Tongue (tissue), 1 donor: ENCODE measurements at regions not wholly inside any gene's neighbourhood (a gene's known extent, or its start where the extent isn't known, plus 50 kb on each side); places are given as distances from the start of the nearest gene placed in this dataset.

Experiments used
- DNase-seq: peaks from one replicate; pipeline ENCODE4 v3.0.0-alpha.2; 2015

DNA sequence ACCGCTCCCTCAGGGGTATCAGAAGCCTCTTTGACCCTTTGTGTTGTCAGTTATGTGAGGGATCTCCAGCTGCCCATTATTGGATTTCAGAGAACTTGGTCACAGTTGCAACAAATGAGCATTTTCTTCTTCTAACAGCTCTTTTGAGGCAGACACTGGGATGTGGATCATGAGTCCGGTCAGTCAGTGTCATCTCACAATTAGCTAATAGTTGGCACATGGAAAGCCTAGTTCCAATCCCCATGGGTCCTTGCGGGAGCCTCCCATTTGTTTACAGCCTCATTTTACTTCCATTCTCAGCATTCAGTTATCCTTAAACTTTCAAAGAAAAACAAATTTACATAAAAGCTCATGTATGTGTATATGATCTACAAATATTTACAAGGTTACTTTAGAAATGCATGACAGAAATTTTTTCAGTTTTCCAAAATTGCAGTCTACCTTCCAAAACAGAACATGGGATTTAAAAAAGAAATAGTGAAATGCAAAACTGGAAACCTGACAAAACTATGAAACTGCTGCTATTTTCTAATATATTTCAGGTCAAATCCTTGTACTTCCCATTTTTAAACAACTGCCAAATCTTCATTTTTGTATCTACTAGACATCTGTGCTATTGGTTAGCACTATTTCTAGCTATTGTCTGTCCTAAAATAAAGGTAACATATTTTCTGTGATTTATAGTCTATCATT lies 547.1 kb upstream of the ZEB2 start:
- no peak for DNase-seq

DNA sequence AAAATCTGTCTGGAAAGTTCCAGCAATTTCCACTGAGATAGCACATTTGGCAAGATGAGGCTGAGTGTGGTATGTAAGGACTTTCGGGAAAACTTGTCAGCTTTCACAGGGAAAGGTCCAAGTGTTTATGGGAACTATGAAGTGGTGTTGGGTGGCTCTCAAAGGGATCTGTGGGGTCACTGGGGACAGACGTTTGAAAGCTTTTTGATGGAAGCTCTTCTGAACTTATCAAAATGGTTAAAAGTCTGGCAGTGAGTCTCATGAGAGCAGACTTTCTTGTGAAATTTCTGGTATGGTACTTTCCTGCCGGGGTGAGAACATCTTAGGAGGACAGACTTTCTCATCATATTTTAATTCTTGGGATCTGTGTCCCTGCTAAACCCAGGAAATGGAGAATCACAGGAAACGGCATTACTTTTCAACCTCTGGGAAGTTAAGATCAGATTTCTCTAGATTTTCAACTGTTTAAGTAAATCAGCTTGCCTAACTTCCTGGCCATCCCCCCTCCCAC lies 546.3 kb upstream of the ZEB2 start:
- DNase-seq = peak; percentile 13

DNA sequence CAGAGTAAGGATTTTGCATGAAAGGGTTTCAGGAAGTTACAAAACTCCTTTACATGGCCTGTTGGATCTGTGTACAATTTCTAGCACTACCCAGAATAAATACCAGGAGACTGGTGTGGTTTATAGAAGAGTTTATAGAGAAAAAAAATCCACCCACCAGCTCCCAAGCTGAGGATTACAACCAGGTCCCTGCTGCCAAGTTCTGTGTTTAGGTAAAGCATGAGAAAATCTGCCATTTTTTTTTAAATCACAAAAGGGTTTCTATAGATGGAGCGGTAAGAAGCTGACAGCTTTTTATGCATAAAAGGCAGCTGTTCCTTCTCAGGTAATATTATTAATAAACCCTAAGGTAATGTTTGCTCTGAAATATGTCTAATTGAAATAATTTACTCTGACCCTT lies 545.4 kb upstream of the ZEB2 start:
- peak; percentile 22 for DNase-seq

DNA sequence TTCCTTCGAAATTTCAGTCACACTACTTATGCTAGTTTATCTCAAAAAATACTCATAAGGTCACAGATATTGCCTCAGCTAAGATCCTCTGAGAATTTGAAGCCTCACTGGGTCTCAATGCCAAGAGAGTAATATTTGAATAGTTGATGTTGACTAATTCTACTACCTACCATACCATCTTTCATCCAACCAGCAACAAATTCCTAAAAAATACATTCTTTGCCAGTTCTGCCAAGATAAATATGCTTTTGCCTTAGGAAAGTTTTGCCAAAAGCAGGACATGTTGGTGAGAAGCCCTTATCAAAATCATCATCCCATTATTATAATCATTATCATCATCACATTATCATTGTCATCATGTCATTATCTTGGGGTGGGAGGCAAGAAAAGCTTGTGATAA lies 544.6 kb upstream of the ZEB2 start:
- no peak for DNase-seq

DNA sequence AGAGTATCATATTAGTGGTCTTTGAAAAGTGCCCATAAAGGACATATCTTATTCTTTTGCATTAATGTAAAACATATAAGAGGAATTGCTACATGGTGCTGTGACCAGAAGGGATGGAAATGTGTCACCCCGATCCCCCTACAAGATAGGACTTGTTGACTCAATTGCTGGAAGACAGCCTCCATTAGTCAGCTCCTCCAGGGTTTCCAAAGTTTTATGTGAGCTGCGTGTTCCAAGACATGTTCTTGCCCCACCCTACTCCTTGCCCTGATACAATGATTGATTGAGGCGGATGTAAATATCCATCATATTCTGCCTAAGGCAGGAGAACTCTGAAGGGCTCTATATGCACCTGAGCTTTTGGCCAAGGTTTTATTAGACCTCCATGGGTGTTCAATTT lies 541.0 kb upstream of the ZEB2 start:
- DNase-seq = no peak

DNA sequence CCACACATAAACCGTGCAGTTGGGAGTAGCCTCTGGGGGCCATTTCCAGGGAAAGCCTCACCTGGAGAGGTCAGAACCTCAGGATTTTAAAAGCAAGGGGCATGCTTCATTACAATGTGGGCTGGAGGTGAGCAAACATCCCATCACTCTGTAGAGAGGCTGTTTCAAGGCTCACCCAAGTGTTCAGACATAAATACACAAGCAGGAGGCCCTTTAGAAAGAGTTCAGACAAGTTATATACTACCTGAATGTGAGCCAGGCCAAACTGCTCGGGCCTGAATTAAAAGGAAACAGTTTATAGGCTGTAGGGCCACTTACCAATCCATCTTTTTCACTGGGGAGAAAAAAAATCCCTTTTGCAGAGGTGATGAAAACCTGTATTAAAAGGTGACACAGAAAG lies 540.0 kb upstream of the ZEB2 start:
- DNase-seq = no peak

DNA sequence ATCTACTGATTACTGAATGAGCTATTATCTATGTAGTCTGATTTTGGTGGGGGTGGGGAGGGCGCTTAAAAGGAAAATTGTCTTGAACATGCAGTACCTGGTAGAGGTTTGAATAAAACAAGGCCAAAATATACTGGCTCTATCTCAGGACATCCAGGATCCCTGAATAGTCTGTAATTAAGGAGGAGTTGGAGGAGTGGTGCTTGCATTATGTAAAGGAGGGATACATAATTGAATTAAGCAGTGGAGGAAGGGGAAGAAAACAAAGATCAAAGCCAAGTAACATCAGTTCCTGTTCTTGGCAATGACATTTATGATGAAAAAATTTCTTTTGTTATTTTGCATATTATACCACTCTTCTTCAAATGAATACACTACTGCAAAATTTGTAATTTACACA lies 539.4 kb upstream of the ZEB2 start:
- DNase-seq = no peak

DNA sequence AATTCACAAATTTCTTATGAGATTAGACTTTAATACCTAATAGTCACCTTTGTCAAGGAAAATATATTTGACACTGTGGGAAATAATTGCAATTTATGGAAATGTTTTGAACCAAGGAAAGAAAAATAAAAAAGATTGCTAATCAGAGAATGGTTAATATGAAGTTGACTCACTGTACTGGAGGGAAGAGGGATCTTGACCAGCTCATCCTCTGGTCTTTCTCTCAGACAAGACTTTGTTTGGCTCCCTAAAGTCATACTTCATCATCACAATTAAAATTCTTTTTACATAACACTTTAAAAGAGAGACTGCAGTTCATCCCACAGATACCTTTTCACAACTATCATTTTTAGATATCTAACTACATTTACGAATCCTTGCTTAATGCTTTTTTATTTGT lies 538.5 kb upstream of the ZEB2 start:
- no peak for DNase-seq

DNA sequence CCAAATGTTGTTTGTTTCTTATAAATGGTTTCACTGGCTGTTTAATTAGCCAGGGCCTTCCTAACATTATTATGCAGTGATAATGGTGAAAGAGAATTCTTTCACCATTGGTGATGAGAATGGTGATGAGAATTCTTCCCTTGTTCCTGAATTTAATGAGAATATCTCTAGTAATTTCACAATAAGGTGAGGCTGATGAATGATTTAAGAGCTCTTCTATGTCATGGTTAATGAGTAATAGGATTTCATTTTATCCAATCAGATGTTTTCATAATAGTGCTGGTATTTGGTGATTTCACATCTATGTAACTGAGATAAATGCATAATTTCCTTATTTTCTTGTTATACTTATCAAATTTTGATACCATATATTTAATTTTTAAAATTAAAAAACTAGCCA lies 535.7 kb upstream of the ZEB2 start:
- no peak for DNase-seq

DNA sequence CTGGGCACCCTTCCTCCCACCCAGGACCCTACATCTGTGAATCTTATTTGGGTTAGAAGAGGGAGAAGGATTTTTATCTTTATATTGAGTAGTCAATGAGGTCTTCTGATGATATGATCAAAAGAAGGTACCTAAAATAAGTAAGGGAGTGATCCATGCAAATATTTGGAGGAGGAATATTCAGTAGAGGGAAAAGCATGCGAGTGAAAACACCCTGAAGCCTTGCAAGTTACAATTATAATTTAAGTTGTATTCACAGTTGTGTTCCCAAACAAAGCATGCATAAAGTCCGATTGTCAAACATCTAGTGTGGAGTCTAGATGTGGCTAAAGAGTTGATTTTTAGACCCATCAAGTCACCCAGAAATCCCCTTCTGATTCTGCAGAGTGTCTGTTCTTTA lies 530.2 kb upstream of the ZEB2 start:
- DNase-seq = no peak

DNA sequence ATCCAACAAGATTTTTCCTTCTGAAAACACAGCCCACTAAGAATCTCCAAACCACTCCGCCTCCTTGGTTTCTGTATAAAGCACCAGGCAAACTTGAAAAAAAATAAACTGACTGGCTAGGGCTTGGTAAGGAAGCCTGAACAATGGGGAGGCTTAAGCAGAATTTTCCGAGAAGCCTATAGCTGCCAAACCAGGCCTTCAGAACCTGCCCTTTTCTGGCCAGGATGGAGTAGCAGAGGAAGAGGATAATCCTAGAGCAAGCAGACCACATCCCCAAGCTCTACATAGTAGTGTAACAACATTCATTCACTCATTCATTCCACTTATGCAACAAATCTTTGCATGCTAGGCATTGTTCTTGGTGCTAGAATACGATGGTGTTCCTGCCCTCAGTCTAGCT lies 529.6 kb upstream of the ZEB2 start:
- DNase-seq = no peak

DNA sequence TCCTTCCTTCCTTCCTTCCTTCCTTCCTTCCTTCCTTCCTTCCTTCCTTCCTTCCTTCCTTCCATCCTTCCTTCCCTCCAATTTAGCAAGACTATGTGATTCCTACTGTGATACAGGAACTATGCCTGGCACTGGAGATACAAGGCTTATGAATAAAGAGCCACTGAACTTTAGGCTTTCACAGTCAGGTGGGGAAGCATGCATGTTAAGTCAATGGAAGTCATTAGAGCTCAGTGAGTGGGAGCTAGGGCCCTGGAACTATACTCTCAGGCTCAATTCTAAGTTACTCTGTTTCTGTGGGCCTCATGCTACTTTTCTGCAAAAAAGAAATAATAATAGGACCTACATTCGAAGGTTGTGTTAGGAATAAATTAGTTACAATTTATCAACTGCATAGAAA lies 527.6 kb upstream of the ZEB2 start:
- no peak for DNase-seq

DNA sequence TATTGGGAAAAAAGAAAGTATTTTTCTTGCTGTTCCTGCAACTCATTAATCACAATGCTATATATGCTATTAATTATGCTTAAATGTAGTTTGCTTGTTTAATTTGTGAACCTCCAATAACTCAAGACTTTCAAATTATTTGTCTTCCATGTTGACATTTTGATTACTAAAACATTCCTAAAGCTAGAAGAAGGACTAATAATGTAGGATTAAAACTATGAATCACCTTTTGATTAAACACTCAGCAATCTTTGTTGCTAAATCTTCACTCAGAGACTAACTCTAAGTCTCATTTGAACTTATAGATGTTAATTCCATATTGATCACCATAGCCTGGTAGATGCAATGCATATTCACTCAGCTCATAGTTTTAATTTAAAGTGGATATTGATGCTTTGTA lies 524.6 kb upstream of the ZEB2 start:
- no peak for DNase-seq

DNA sequence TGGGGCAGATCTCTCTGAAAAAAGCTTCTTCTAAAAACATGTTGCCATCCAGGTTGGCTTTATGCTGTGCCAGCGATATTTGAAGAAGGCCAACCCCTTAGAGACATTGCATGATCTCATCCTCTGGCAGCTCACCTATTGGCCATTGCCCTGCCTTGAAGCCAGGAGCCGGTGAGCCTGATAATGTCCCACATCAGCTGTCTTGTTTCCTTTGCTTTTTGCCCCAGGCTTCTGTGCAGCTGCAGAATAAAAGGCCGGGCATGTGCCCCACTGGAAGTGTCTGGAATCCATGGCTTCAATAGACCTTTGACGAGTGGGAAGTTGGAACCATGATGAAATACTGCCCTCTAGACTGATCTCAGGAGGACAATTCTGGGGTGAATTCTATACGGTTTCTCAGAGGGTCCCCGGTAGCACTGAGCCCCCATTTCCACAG lies 523.5 kb upstream of the ZEB2 start:
- DNase-seq = no peak

DNA sequence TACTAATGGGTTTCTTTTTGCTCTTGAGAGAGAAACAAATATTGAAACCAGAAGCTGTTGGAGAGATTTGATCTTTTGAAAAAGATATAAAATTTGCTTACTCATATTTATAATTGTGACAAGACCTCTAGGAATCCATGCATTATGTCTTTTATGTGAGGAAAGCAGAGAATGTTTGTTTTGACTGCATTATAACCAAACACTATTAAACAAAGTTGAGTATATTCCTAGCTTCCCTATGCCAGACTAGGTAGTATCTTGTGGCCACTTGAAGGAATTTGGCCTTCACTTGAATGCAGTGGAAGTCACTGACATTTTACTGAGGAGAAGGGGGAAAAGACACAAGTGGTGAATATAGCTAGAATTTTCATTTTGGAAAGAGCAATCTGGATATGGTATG lies 521.8 kb upstream of the ZEB2 start:
- DNase-seq = no peak

DNA sequence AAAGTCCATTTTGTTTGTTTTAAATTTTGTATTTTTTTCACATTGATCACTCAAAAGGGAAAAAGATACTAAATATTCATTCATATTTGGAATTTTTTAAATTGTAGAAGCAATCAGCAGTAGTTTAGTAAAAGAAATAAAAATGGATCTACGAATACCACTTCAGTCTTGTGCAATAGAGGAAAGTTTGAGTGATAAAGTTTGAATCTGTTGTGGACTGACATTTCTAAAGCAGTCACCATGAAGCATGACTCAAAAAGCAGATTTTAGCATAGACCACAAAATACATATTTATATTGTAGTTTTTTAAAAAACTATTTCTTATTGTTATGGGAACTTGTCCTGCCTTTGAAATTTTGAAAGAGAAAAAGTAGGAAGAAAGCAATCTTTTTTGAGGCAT lies 520.5 kb upstream of the ZEB2 start:
- DNase-seq = no peak

DNA sequence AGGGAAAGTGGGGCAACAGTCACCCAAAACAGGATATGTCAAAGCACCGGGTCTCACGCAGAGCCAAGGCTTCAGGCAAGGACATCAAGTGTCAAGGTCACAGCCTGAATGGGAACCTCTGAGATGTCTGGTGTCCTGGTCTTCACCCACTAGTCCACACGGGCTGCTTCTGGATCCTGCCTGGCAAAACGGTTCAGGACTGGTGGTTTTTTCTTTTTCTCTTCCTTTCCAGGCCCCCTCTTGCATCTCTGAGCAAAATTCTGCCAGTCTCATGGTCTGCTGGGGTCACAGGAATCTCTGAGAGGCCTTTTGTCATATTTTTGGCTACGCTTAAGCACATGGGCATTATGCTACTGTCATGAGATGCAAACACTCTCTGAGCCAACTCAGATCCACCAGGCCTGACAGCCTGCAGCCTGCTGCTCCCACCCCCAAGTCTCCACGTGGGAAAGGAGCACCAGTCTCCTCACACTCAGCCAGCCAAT lies 518.2 kb upstream of the ZEB2 start:
- DNase-seq = no peak

DNA sequence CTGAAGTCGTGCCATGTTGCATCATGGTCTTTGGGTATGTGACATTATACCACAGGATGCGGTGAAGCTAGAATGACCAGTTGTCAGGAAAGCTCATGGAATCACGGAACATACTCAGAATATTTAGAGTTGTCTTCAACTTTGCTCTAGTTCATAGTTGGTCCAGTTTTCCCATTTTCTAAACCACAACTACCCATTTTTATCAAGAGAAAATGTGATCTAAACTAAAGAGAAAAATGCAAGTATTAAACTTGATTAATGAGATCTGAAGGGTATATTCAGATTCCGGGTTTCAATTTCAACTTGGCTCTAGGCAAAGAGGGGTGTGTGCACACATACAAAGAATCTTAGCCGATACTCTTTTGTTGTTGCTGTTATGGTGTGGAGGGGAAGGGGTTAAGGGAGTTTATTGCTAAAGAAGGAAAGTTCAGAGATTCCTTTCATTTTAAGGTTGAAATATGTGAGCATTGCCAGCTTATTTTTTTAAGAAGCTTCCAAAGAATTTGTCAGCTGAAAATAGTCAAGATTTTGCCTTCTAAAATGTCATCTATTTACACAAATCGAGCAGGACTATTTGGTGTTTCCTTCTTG lies 516.6 kb upstream of the ZEB2 start:
- DNase-seq = no peak

DNA sequence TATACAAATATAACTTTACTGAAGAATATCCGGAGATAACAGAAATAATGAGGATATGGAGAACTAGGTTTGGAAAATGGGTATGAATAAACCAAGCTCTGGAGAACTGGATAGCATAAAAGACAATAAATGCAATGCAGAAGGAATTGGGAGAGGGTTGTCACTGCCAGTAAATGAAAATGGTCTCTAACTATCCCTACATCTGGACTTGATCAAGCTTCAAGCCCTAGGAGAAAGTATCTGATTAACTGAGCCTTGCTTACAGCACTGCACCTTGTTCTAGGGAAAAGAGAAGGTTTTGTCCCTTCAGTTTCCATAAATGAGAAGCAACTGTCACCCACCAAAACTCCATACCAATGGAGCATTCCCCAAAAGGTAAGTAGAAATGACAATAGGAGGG lies 514.6 kb upstream of the ZEB2 start:
- DNase-seq = no peak

DNA sequence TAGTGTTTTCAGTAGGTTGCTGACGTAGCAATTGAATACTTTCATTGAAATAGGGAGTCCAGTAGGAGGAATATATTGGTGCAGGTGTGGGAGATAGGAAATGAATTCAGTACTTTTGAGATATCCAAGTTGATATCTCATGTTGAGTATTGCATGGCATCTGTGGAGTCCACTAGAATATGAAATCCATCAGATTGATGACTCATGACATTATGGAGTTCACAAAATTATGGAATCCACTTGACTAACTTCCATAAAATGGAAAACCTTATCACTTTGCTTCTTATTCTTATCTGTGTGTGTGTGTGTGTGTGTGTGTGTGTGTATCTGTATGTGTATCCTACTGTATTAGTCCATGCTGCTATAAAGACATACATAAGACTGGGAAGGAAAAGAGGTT lies 513.5 kb upstream of the ZEB2 start:
- DNase-seq = no peak

DNA sequence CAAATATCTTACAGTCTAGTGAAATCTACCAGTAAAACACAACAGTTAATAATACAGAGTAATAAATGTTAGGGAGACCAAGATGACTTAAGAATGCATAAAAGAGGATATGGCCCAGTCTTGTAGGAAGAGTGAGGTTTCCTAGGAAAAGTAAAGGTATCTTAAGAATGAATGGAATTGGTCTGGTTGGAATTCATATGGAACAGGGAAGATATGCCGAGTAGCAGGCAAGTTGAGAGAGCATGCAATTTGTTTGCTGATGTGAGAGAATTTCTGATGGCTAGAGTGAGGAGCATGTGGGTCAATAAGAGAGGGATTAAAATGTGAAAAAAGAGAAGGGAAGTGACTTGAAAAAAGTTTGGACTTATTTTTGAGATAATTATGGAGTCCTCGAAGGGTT lies 512.9 kb upstream of the ZEB2 start:
- no peak for DNase-seq

DNA sequence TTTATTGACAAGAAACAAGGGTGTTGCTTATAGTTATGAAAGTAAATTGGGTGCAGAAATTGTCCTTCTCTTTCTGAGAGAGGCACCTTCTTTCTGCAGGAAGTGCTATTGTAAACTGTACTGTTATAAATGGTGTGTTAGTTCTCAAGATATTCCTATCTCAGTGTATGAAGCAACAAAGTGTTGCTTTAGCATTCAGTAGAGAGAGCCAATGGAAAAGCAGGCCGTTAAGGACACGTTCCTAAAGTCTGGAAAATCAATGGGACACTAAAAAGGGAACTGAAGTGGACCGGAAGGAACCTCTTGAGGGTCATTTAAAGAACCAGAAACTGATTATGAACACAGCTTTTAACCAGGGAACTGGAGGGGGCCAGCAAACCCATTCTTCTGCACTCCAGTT lies 510.0 kb upstream of the ZEB2 start:
- DNase-seq = no peak

DNA sequence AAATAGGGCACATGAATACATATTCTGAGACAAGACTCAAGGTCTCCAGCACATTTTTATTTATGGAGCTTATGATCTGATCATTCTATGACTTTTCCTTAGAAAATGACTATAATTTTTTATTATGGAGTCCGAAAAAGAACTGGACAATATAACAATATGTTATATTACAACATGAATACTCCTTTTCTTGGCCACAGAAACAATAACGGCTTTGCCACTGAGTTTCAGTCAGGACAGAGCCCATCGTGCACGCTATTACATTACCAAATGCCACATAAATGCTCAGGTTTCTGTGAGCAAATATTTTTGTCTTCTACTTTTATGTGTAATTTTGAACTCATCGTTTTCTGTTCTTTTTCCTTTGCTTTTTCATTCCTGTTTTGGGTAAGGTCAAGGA lies 509.2 kb upstream of the ZEB2 start:
- no peak for DNase-seq
